Tibial nerve (tissue), 4 donors: ENCODE measurements at regions not wholly inside any gene's neighbourhood (a gene's known extent, or its start where the extent isn't known, plus 50 kb on each side); places are given as distances from the start of the nearest gene placed in this dataset.

Experiments used
- DNase-seq, 2 donors: peaks; one replicate each; pipeline ENCODE4 v3.0.0-alpha.2; 2019; ENCODE audit warnings: low spot score in 2 of 2
- H3K27ac ChIP-seq, 4 donors: fragments of 200-600 bp; sonication (generic) in 3 of 4; one replicate each; pipeline ENCODE4 v1.5.1; 2017 to 2019; ENCODE audit warnings: mild to moderate bottlenecking in 1 of 4
- H3K27me3 ChIP-seq, 2 donors: fragments of 200-600 bp; sonication (generic) in 1 of 2; one replicate each; pipeline versions ENCODE4 v1.5.1 to v1.6.0; 2017 to 2019
- H3K36me3 ChIP-seq, 3 donors: fragments of 200-600 bp; sonication (generic); one replicate each; pipeline ENCODE4 v1.5.1; 2018 to 2019
- H3K4me1 ChIP-seq, 4 donors: fragments of 200-600 bp; sonication (generic) in 3 of 4; one replicate each; pipeline ENCODE4 v1.5.1; 2017 to 2019
- H3K4me3 ChIP-seq, 4 donors: fragments of 200-600 bp; sonication (generic) in 3 of 4; one replicate each; pipeline ENCODE4 v1.5.1; 2017 to 2019; ENCODE audit warnings: mild to moderate bottlenecking in 1 of 4, moderate library complexity in 1 of 4
- H3K9me3 ChIP-seq, 4 donors: fragments of 200-600 bp; sonication (generic) in 3 of 4; one replicate each; pipeline ENCODE4 v1.5.1; 2017 to 2019
- EP300 ChIP-seq, 2 donors: sonication (generic); formaldehyde crosslinking; IDR thresholded peaks; one replicate each; pipeline ENCODE4 v1.6.1; 2017; ENCODE audit warnings: antibody characterized with exemption in 2 of 2, mild to moderate bottlenecking in 1 of 2
- POLR2A ChIP-seq, 2 donors: fragments of 450-650 bp; IDR thresholded peaks; one replicate each; pipeline ENCODE4 v1.6.1; 2017; ENCODE audit warnings: antibody characterized with exemption in 2 of 2, mild to moderate bottlenecking in 2 of 2, moderate library complexity in 2 of 2
- WGBS, 2 donors: methylation state at CpG; one replicate each; pipeline ENCODE4 v1.1.5; 2018; 5-methylcytosine and 5-hydroxymethylcytosine counted together
- TF ChIP-seq, protein P1 (sequence below), 5 experiments: fragments of 200-600 bp in 3 of 5; fragments of 450-650 bp in 2 of 5; sonication (generic) in 3 of 5; IDR thresholded peaks; one replicate each; pipeline ENCODE4 v1.5.1; 2016 to 2019; ENCODE audit warnings: antibody characterized with exemption in 5 of 5, mild to moderate bottlenecking in 3 of 5, moderate library complexity in 2 of 5

DNA sequence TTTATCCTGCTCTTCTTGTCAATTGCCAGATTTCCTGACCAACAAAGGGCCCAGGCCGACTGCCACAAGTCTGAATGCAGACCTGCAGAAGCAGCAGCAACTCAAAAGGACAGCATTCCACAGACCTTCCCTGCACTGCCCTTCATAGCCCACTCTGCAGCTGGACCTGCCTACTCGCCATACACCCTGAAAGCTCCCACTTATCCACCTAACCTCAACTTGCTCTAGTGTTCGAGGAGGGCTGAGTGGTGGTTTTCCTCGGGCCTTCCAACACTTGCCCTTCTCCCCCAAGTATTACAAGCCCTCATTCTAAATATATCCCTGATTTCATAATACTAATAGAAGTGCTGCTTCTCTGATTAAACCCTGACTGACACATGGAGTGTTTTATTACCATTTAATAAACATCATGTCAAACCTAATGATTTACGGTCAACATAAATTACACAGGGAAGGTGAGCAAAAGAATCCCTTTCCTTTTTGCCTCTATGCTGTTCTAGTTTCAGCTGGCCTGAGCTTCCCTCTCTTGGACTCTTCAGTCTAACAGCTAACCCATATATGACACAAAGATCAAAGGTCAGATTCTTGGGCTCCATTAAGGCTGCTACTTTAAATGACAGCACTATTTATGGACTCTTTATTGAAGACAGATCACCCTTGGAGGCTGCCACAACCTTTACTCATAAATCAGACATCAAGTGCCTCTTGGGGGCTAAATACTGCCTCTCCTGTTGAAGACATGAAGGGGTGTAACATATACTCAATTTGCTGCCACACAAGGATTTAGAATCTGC, 1546.9 kb upstream of the TMEM132C start:
- Histone ChIP-seq H3K27me3 (peaks cover 0 to 7% of the 10 kb centered on the region in 2 donors), H3K36me3 (no peaks in the 10 kb centered on the region), H3K4me3 (no peak overlapping the region), H3K27ac (no peak overlapping the region), H3K4me1 (no peaks in the 10 kb centered on the region), H3K9me3 (peaks cover 0 to 7% (median 0%) of the 10 kb centered on the region in 4 donors)
- no peak for DNase-seq
- WGBS, 2 donors = 37 to 40% methylated on average over 5 of the region's 5 CpGs
- TF ChIP-seq, protein P1, sequence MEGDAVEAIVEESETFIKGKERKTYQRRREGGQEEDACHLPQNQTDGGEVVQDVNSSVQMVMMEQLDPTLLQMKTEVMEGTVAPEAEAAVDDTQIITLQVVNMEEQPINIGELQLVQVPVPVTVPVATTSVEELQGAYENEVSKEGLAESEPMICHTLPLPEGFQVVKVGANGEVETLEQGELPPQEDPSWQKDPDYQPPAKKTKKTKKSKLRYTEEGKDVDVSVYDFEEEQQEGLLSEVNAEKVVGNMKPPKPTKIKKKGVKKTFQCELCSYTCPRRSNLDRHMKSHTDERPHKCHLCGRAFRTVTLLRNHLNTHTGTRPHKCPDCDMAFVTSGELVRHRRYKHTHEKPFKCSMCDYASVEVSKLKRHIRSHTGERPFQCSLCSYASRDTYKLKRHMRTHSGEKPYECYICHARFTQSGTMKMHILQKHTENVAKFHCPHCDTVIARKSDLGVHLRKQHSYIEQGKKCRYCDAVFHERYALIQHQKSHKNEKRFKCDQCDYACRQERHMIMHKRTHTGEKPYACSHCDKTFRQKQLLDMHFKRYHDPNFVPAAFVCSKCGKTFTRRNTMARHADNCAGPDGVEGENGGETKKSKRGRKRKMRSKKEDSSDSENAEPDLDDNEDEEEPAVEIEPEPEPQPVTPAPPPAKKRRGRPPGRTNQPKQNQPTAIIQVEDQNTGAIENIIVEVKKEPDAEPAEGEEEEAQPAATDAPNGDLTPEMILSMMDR (IDR thresholded peaks at IDR 0.05) = no peak
- no peak for TF ChIP-seq EP300 (IDR thresholded peaks at IDR 0.05)

DNA sequence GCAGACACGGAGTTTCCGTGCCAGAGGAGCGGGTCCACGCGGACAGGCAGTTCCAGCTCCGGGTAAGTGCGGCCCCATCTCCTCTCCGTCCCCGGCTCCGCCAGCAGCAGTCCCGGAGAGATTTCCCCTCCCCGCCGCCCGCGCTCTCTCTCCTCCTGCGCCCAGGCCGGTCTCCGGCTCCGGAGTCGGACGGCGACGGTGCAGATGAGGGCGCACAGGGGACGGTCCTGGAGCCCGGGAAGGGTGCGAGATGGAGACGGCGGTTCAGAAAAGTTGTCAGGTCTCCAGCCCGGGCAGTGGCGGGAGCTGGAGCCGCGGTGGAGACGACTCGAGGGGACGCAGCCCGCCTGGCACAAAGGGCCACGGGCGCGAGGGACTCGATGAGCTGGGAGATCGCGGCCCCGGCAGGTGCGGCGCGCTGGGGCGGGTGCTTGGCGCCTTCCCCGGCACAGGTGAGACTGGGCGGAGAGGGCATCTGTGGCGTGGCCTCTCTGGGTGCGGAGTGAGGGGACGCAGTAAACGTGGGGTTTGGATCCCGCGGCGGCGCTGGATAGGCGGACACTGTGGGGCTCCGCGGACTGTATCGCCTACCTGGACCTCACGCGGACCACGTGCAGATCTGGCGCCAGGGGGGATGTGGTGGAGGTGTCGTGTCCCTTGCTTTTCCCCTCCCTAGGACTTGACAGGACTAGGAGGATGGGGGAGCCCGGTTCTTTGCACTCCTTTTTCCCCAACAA, 1540.3 kb upstream of the TMEM132C start:
- H3K9me3 ChIP-seq = no peaks in the 10 kb centered on the region
- peaks cover 0 to 8% (median 0%) of the 10 kb centered on the region in 4 donors for H3K4me1 ChIP-seq
- WGBS, 2 donors = 2 to 4% methylated on average over 41 to 57 of the region's 69 CpGs
- no peaks in the 10 kb centered on the region for H3K36me3 ChIP-seq
- H3K27ac ChIP-seq = no peak overlapping the region
- H3K27me3 ChIP-seq = peaks cover 0 to 42% of the 10 kb centered on the region in 2 donors
- H3K4me3 ChIP-seq = no peak overlapping the region
- TF ChIP-seq, protein P1 (IDR thresholded peaks at IDR 0.05) = no peak
- TF ChIP-seq EP300 (IDR thresholded peaks at IDR 0.05) = no peak
- no peak for TF ChIP-seq POLR2A (IDR thresholded peaks at IDR 0.05)
- DNase-seq = no peak

DNA sequence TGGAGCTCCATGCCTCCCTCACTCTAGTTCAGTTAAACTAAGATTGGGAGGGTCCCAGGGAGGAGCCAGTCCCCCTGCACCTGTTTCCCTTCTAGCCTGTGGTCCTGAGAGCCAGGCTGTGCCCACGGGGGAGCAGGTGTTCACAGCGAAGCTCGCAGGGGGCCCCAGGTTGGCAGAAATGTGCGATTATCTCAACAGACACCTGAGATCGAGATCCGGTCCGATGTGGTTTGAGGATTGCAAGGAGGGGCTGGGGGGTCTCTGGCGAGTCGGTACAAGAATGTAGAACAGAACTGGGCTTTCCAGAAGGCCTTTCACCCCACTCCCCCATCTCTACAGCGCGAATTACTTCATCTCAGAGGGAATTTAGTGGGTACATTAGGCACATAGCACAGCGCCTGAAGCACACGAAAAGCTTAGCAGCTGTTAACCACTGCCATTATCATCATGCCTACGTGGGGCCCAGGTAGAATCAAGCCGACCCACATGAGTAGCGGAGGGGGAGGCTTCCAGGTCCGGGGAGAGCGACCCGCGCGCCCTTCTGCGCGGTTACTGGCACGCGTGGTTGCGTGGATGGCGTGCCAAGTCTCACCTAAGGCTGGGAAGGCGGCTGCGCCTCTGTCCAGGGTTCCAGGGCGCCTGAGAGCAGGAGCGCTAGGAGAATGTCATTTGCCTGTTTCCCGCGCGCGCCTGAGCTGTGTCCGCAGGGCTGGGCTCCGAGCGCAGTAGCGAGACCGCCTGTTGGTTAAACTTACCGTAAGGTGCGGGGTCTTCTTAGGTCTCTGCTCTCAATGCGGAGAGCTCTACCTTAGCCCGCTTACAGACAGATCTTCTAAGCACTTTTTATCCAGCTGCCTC, 1539.5 kb upstream of the TMEM132C start:
- H3K4me3 ChIP-seq = no peak overlapping the region
- no peaks in the 10 kb centered on the region for H3K9me3 ChIP-seq
- H3K36me3 ChIP-seq = no peaks in the 10 kb centered on the region
- H3K27ac ChIP-seq = no peak overlapping the region
- H3K4me1 ChIP-seq = peaks cover 0 to 8% (median 0%) of the 10 kb centered on the region in 4 donors
- no peak for DNase-seq
- TF ChIP-seq, protein P1 (IDR thresholded peaks at IDR 0.05) = no peak
- TF ChIP-seq EP300 (IDR thresholded peaks at IDR 0.05) (no peak), POLR2A (IDR thresholded peaks at IDR 0.05) (no peak)
- H3K27me3 ChIP-seq = peaks cover 0 to 42% of the 10 kb centered on the region in 2 donors
- 6 to 8% methylated on average over 23 to 42 of the region's 44 CpGs for WGBS, 2 donors

DNA sequence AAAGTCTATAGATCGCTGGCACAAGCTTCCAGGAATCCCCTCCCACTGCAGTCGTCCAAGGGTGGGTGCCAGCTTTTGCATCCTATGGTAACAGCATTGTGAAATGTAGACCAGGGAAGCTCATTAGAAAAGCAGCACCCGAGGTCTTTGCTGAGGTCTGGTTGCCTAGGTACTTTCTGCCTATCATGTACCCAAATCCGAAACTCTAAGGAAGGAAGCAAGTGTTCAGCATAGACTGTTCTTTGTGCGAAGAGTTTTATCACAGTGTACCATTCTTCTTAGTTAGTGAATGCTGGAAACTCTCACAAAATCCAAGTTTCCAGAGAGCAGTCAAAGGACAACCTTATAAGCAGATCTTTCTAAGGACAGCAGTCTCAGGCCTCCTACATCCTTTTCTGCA, 1532.7 kb upstream of the TMEM132C start:
- Histone ChIP-seq H3K36me3 (no peaks in the 10 kb centered on the region), H3K27ac (no peak overlapping the region), H3K9me3 (no peaks in the 10 kb centered on the region), H3K4me3 (no peak overlapping the region), H3K27me3 (no peaks in the 10 kb centered on the region), H3K4me1 (no peaks in the 10 kb centered on the region)
- WGBS, 2 donors = 49 to 54% methylated on average over 5 of the region's 5 CpGs
- TF ChIP-seq, protein P1 (IDR thresholded peaks at IDR 0.05) = no peak
- TF ChIP-seq POLR2A (IDR thresholded peaks at IDR 0.05) (no peak), EP300 (IDR thresholded peaks at IDR 0.05) (no peak)
- no peak for DNase-seq
